ENCODE measurements at regions not wholly inside any gene's neighbourhood (a gene's known extent, or its start where the extent isn't known, plus 50 kb on each side); places are given as distances from the start of the nearest gene placed in this dataset.

- no peak for TF ChIP-seq CTCF (IDR thresholded peaks at IDR 0.05; ENCODE audit: borderline replicate concordance, extremely low read depth, low read length, poor library complexity, severe bottlenecking)
- TF ChIP-seq EZH2 (IDR thresholded peaks at IDR 0.05; ENCODE audit: borderline replicate concordance, low read depth, low read length, severe bottlenecking): no peak
Measured at GRCh38 chr10:15462253-15462897, 91.3 kb upstream of the FAM171A1 start.

All from DND-41 (cell line).